ENCODE measurements at regions not wholly inside any gene's neighbourhood (a gene's known extent, or its start where the extent isn't known, plus 50 kb on each side); places are given as distances from the start of the nearest gene placed in this dataset.

- Histone ChIP-seq H3K56ac (ENCODE audit: insufficient read length, low read depth, low read length) (no peak overlapping the region), H2BK20ac (ENCODE audit: low read depth, low read length, poor library complexity, severe bottlenecking) (no peak overlapping the region), H3K27ac (ENCODE audit: insufficient read length, low read depth, low read length) (no peak overlapping the region), H3K23ac (ENCODE audit: insufficient read length, low read depth, low read length) (no peak overlapping the region), H3K9ac (ENCODE audit: extremely low read depth, insufficient read length, low read length) (no peak overlapping the region), H3T11ph (ENCODE audit: low read length) (no peak overlapping the region), H4K5ac (ENCODE audit: insufficient read length, low read depth, low read length) (no peak overlapping the region), H4K91ac (ENCODE audit: insufficient read length, low read depth, low read length) (no peak overlapping the region), H3K23me2 (ENCODE audit: insufficient read length, low read depth, low read length, poor library complexity, severe bottlenecking) (no peaks in the 10 kb centered on the region), H3K4me1 (ENCODE audit: insufficient read depth, low read length) (no peaks in the 10 kb centered on the region), H4K20me1 (ENCODE audit: control insufficient read depth, insufficient read depth, insufficient read length) (no peaks in the 10 kb centered on the region), H3K27me3 (ENCODE audit: insufficient read depth, low read length) (no peaks in the 10 kb centered on the region), H3K4ac (ENCODE audit: low read depth, low read length) (no peak overlapping the region), H2BK120ac (ENCODE audit: low read depth, low read length, poor library complexity, severe bottlenecking) (no peak overlapping the region), H3K4me2 (ENCODE audit: insufficient read depth, insufficient read length, low read length) (no peak overlapping the region), H2BK12ac (ENCODE audit: insufficient read length, low read depth, low read length) (no peak overlapping the region), H4K8ac (replicated peaks; ENCODE audit: insufficient read length, low read depth, low read length) (no peak overlapping the region), H3K79me2 (ENCODE audit: insufficient read depth, low read length) (no peaks in the 10 kb centered on the region), H2BK5ac (ENCODE audit: insufficient read length, low read length) (no peak overlapping the region), H3K14ac (ENCODE audit: insufficient read depth, low read length) (no peak overlapping the region), H2AFZ (ENCODE audit: low read length) (no peak overlapping the region), H3K9me3 (ENCODE audit: control insufficient read depth, low read depth, low read length) (no peaks in the 10 kb centered on the region), H3K79me1 (ENCODE audit: insufficient read depth, low read depth, low read length, poor library complexity, severe bottlenecking) (no peaks in the 10 kb centered on the region), H3K18ac (ENCODE audit: insufficient read length, low read depth, low read length) (no peak overlapping the region), H2AK5ac (ENCODE audit: insufficient read length, low read length) (no peak overlapping the region), H2BK15ac (ENCODE audit: low read depth, low read length) (no peak overlapping the region)
- TF ChIP-seq, protein P1, sequence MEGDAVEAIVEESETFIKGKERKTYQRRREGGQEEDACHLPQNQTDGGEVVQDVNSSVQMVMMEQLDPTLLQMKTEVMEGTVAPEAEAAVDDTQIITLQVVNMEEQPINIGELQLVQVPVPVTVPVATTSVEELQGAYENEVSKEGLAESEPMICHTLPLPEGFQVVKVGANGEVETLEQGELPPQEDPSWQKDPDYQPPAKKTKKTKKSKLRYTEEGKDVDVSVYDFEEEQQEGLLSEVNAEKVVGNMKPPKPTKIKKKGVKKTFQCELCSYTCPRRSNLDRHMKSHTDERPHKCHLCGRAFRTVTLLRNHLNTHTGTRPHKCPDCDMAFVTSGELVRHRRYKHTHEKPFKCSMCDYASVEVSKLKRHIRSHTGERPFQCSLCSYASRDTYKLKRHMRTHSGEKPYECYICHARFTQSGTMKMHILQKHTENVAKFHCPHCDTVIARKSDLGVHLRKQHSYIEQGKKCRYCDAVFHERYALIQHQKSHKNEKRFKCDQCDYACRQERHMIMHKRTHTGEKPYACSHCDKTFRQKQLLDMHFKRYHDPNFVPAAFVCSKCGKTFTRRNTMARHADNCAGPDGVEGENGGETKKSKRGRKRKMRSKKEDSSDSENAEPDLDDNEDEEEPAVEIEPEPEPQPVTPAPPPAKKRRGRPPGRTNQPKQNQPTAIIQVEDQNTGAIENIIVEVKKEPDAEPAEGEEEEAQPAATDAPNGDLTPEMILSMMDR (conservative IDR thresholded peaks at IDR 0.05): no peak
- Mint-ChIP-seq H3K27ac (no peak overlapping the region), H3K36me3 (ENCODE audit: insufficient read depth in 1 of 3, low read depth in 3 of 3) (no peaks in the 10 kb centered on the region), H3K4me3 (no peak overlapping the region), H3K4me1 (0 out of 4 replicates have a peak, but pooled peaks cover 3 to 6% of the 10 kb centered on the region in 2 experiments), H3K27me3 (ENCODE audit: low read depth) (peaks cover 6% of the 10 kb centered on the region), H3K9me3 (no peaks in the 10 kb centered on the region)
- DNase-seq: no peak
- WGBS (ENCODE audit: extremely low coverage, insufficient read length, low lambda C conversion rate): no CpG with 5 or more reads among the region's 4 CpGs
These were observed 151.5 kb upstream of the ERCC4 start for GRCh38 chr16:13768471-13768870.
